Thymus (tissue), 11 donors: ENCODE measurements at regions not wholly inside any gene's neighbourhood (a gene's known extent, or its start where the extent isn't known, plus 50 kb on each side); places are given as distances from the start of the nearest gene placed in this dataset.
"Not testable (repeated sequence)": the region's sequence is repeated elsewhere in the genome, so short reads cannot be mapped to it uniquely, and the experiment has no call there.

Experiments
- DNase-seq, 9 donors: peaks; one replicate each; pipeline ENCODE4 v3.0.0-alpha.2; 2013; ENCODE audit warnings: low spot score in 9 of 9, low read depth in 6 of 9, missing footprints in 1 of 9
- H3K27ac ChIP-seq, 2 donors: one replicate each; pipeline ENCODE4 v1.5.1; 2013; ENCODE audit warnings: control low read depth in 1 of 2, low read depth in 1 of 2, low read length in 1 of 2, mild to moderate bottlenecking in 1 of 2, moderate library complexity in 1 of 2
- H3K27me3 ChIP-seq, 2 donors: one replicate each; pipeline ENCODE4 v1.5.1; 2013; ENCODE audit warnings: low read length in 1 of 2; ENCODE audit not compliant: control insufficient read depth in 2 of 2, insufficient read depth in 1 of 2
- H3K36me3 ChIP-seq, 2 donors: one replicate each; pipeline ENCODE4 v1.5.1; 2013; ENCODE audit warnings: low read length in 1 of 2, mild to moderate bottlenecking in 1 of 2, moderate library complexity in 1 of 2; ENCODE audit not compliant: control insufficient read depth in 2 of 2, insufficient read depth in 2 of 2
- H3K4me1 ChIP-seq, 2 donors: one replicate each; pipeline ENCODE4 v1.5.1; 2013; ENCODE audit warnings: low read length in 2 of 2; ENCODE audit not compliant: control insufficient read depth in 2 of 2, insufficient read depth in 2 of 2
- H3K4me3 ChIP-seq, 2 donors: one replicate each; pipeline ENCODE4 v1.5.1; 2013; ENCODE audit warnings: low read length in 2 of 2, control low read depth in 1 of 2, mild to moderate bottlenecking in 1 of 2
- H3K9me3 ChIP-seq, 2 donors: one replicate each; pipeline ENCODE4 v1.5.1; 2013; ENCODE audit warnings: low read length in 1 of 2, mild to moderate bottlenecking in 1 of 2; ENCODE audit not compliant: control insufficient read depth in 2 of 2, insufficient read depth in 1 of 2
- WGBS: extraction: QIAGEN DNeasy Blood & Tissue Kit; methylation state at CpG from one replicate; pipeline ENCODE4 v1.1.7; 2013; 5-methylcytosine and 5-hydroxymethylcytosine counted together
- donor health status: healthy.

DNA sequence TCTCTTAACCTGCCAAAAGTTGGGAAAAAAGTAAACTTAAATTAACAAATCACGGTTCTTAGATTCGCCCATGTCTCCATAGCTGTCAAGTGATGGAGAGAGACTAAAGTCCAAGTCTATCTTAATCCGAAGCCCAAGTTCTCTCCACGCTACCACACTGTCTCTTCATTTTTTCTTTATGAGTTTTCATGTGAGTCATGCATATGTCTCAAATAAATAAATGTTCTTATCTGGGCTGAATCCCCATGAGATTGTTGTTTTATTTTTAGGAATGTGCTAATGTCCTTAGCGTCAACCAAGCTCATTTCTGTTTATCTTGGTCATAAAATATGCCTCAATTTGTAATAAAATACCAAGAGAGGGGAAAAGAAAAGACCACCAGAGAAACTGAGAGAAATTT, 169.3 kb downstream of the RCHY1 start:
- Histone ChIP-seq H3K27ac (no peak overlapping the region), H3K9me3 (no peaks in the 10 kb centered on the region), H3K36me3 (no peaks in the 10 kb centered on the region), H3K4me1 (no peaks in the 10 kb centered on the region), H3K27me3 (no peaks in the 10 kb centered on the region), H3K4me3 (no peak overlapping the region)
- 87% methylated on average over 5 of the region's 5 CpGs for WGBS
- no peak for DNase-seq

DNA sequence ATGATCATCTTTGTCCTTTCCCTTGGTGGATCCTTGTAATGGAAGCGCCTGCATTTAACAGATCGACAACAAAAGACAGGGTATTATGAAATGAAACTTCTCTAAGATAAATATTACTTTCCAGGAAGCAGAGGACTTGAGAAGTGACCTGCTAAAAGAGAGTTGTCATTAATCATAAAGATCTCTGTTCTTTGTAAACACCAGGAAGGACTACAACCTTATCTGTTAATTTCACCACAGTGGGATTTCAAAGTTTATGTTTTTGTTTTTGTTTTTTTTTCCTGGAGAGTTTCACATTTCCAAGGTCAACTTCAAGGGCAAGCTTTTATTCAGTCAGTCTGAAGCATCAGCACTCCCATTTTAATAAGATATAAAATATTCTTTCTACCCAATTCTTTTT, 170.9 kb downstream of the RCHY1 start:
- no peaks in the 10 kb centered on the region for H3K27me3 ChIP-seq
- no peak overlapping the region for H3K27ac ChIP-seq
- DNase-seq = no peak
- no peak overlapping the region for H3K4me3 ChIP-seq
- H3K4me1 ChIP-seq = no peaks in the 10 kb centered on the region
- WGBS = 95% methylated on average over 2 of the region's 2 CpGs
- no peaks in the 10 kb centered on the region for H3K36me3 ChIP-seq
- H3K9me3 ChIP-seq = no peaks in the 10 kb centered on the region

DNA sequence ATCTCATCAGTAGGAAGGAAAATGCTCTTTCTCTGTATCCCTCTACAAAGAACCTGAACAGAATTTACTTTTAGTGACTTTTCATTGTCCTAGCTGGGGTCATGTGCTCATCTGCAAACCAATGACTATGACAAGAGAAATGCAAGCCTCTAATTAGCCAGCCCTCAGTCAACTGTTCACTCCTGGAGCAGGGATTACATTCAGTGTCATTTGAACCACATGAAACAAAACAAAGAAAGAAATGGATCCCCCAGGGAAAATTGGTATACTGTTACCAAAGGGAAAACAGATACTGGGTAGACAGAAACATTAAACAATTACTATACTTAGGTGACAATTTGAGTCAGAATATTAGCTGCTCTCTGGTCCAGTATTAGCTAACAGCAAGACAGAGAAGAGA, 173.6 kb downstream of the RCHY1 start:
- H3K4me3 ChIP-seq = no peak overlapping the region
- H3K27me3 ChIP-seq = no peaks in the 10 kb centered on the region
- H3K36me3 ChIP-seq = no peaks in the 10 kb centered on the region
- no peak for DNase-seq
- no peak overlapping the region for H3K27ac ChIP-seq
- H3K9me3 ChIP-seq = no peaks in the 10 kb centered on the region
- H3K4me1 ChIP-seq = no peaks in the 10 kb centered on the region

DNA sequence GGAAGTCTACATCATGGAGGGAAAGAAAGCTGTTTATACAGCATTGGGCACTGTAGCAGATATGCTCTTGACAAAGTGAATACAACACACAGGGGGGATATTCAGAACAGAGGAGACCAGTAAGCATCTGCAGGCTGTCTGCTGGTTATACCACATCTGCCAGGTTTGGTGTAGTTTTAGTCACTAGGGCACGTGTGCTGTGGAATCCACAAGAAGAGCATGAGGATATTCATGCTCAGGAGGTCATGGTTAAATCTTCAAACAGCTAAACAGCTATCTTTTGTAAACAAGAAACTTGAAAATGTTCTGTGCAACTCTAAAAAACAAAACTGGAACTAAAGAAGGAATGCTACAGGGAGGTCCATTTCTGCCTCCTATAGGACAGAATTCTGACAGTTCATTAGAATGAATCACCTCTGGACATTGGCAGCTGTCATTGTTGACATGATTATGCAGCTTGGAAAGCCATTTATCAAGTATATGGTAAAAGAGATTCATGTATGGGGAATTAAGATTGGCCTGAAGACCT, 175.8 kb downstream of the RCHY1 start:
- no peak for DNase-seq
- Histone ChIP-seq H3K27ac (no peak overlapping the region), H3K4me1 (no peaks in the 10 kb centered on the region), H3K4me3 (no peak overlapping the region), H3K27me3 (no peaks in the 10 kb centered on the region), H3K9me3 (no peaks in the 10 kb centered on the region), H3K36me3 (no peaks in the 10 kb centered on the region)
- 80% methylated on average over 1 of the region's 1 CpG for WGBS

DNA sequence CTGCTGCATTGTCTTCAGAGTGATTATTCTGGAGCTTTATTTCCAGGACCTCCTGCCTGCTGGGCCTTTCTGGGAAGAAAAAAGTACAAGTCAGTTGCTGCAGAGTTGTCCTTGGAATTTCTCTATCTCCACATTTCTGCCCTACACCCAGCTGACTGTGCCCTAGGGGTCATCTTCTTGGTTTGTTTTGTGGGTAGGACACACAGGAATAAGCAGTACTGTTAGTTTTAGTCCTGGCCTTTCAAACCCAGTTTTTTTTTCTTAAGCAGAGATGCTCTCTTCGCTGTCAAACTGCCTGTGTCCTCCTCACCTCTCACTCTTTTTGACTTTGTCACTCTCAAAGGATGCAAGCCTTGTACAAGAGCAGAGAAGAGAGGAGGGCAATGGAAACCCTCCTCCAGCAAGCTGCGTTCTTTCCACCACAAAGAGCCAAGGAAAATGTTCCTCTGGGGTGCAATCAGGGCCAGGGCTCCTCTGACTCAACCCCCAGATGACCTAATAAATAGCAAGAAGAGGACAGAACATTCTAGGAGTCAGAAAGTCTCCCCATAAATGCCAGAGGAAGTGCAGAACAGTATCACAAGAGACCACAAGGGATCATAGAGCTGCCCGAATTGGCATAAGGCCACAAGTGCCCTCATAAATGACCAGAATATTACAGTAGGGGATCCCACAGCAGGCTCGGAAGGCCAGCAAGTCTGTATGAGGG, 186.2 kb downstream of the RCHY1 start:
- Histone ChIP-seq H3K4me1 (no peaks in the 10 kb centered on the region), H3K36me3 (no peaks in the 10 kb centered on the region), H3K9me3 (peaks cover 0 to 9% of the 10 kb centered on the region in 2 donors), H3K4me3 (no peak overlapping the region), H3K27me3 (no peaks in the 10 kb centered on the region), H3K27ac (no peak overlapping the region)
- no peak for DNase-seq
- 83% methylated on average over 4 of the region's 4 CpGs for WGBS

DNA sequence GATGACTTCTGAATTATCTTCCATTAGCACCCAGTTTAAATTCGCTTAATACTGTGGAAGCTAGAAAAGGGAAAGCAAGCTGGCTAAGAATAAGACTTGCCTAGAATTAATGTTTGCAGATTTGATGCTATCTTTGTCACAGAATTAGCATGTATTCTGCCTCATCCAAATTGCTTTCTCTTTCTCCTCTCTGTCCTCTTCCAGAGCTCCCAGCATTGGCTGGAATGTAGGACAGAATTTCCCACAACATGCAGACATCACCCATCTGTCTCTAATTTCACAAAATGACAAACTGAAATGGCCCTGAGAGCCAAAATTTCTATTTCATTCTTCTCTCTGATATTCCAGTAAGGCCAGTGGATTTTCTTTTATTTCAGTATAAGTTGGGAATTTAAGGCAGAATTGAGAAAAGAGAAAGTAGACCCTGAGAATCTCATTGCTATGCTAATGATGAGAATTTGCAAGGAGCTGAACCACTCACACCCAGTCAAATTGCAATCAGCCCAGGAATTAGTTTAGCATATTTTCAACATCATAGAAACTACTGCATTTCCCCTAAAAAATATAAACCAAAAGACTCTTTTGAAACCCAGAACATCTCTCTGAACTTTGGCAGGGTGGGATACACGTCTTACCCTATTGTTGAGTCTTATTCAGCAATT, 188.8 kb downstream of the RCHY1 start:
- H3K4me3 ChIP-seq = no peak overlapping the region
- WGBS = 84% methylated on average over 2 of the region's 2 CpGs
- no peaks in the 10 kb centered on the region for H3K36me3 ChIP-seq
- H3K9me3 ChIP-seq = no peaks in the 10 kb centered on the region
- H3K27me3 ChIP-seq = no peaks in the 10 kb centered on the region
- H3K27ac ChIP-seq = no peak overlapping the region
- no peak for DNase-seq
- no peaks in the 10 kb centered on the region for H3K4me1 ChIP-seq

DNA sequence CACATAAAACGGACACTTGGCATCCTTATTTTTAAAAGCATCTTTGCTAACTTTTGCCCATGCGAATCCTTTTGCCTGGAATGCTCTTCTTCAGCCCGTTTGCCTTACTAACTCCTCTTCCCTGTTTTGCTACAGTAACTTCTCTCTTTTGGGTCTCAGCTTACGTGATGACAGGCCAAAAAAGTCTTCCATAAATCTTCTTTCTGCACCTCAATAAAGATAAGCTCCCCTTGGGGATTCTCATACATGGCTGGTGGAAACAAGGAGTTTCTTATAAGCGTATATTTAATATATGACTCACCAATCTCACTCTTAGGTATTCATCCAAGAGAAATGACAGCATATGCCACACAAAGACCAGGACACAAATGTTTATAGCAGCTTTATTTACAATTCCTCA, 192.7 kb downstream of the RCHY1 start:
- no peak overlapping the region for H3K4me3 ChIP-seq
- no peaks in the 10 kb centered on the region for H3K4me1 ChIP-seq
- 70% methylated on average over 5 of the region's 5 CpGs for WGBS
- no peaks in the 10 kb centered on the region for H3K36me3 ChIP-seq
- H3K27ac ChIP-seq = no peak overlapping the region
- no peak for DNase-seq
- H3K9me3 ChIP-seq = no peaks in the 10 kb centered on the region
- no peaks in the 10 kb centered on the region for H3K27me3 ChIP-seq

DNA sequence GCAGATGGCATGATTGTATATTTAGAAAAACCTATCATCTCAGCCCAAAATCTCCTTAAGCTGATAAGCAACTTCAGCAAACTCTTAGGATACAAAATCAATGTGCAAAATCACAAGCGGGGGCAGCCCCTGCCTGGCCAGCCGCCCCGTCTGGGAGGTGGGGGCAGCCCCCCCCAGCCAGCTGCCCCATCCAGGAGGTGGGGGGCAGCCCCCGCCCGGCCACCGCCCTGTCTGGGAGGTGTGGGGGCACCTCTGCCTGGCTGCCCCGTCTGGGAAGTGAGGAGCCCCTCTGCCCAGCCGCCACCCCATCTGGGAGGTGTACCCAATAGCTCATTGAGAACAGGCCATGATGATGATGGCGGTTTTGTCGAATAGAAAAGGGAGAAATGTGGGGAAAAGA, 196.6 kb downstream of the RCHY1 start:
- 96% methylated on average over 10 of the region's 10 CpGs for WGBS
- H3K27me3 ChIP-seq, H3K4me1 ChIP-seq, H3K36me3 ChIP-seq, H3K9me3 ChIP-seq, DNase-seq, H3K4me3 ChIP-seq, H3K27ac ChIP-seq: not testable (repeated sequence)

DNA sequence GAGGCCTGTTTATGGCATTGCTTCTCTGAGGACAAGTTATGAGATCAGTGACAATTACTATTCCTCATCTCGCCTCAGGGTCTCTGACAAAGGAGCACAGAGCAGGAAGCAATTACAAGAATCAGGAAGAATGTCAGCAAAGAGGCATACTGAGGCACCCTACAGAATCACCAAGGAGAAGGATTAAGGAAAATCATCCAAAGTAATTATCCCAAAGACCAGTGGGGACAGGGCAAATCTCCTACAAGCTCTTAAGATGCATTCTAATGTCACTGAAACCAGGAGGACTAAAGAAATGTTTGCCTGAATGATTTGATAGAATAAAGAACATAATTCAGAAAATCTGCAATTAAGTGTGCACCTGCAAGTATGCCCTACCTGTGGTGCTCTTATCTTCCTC, 206.2 kb downstream of the RCHY1 start:
- Histone ChIP-seq H3K36me3 (no peaks in the 10 kb centered on the region), H3K27ac (no peak overlapping the region), H3K27me3 (no peaks in the 10 kb centered on the region), H3K4me1 (no peaks in the 10 kb centered on the region), H3K9me3 (no peaks in the 10 kb centered on the region), H3K4me3 (no peak overlapping the region)
- WGBS = 72% methylated on average over 1 of the region's 1 CpG
- no peak for DNase-seq
